ENCODE measurements at regions not wholly inside any gene's neighbourhood (a gene's known extent, or its start where the extent isn't known, plus 50 kb on each side); places are given as distances from the start of the nearest gene placed in this dataset.

DNA sequence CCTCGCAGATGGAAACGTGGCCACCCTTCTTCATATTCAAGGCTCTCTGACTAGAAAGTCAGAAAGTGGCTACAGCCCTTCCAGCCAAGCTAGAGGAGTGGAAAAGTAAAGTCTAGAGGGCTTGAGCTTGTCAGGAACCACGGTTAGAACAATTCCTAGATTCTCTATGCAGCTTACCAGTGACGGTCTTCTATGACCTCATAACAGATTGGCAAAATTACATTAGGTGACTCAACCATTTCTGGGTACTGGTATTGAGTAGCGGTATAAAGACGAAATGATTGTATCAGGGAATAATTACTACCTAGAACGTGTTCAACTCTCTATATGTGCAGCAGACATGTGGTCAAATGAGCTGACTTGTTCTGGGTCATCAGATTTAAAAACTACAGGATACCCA is 155.0 kb upstream of the RUNX1 start:
- 78 to 83% (median 82%) methylated on average over 7 of the region's 7 CpGs for WGBS, 4 donors

DNA sequence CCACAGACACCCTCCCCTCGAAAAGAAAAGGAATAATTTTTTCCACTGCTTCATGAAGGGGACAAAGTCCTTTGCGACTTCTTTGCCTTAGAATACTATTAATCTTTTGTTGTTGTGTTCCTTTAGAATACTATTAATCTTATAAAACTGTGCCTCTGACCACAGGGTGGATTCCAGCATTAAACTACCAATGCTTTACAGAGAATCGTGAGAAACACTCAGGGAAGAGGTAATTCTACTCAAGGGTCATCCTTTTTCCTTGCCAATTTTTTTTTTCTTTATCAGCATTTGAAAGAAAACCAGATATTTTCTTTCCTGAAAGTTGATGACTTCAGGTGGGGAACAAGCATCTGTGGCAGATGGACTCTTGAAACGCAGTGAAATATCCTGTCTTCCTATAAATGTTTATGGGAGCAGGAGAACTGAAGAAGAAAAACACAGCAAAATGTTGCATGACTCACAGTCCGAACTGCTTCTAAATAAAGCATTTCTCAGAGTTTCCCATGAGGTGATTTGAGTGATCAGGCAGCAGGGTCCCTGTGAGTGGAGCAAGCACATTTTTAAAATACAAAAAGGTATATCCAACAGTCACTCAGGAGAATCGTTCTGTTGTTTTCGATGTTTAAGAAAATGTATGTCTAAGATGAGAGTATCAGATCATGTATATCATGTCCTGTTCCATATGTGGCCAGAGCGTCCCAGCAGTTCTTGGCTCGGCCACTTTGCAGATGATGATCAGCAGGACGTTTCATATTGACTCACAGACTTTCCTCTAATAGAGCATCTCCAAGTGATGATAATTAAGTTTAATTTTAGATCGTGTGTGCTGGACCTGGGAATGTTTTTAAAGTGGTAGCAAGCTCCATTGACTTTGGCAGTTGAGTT is 154.2 kb upstream of the RUNX1 start:
- TF ChIP-seq CTCF (IDR thresholded peaks at IDR 0.05) (no peak), POLR2A (IDR thresholded peaks at IDR 0.05) (no peak)
- no peak for DNase-seq
- Histone ChIP-seq H3K27me3 (no peaks in the 10 kb centered on the region), H3K36me3 (replicated peaks in 1 of 2) (no peaks in the 10 kb centered on the region), H3K27ac (no peak overlapping the region), H3K4me3 (no peak overlapping the region), H3K9me3 (replicated peaks in 1 of 3) (no peaks in the 10 kb centered on the region), H3K4me1 (replicated peaks in 1 of 2) (no peaks in the 10 kb centered on the region)
- WGBS, 4 donors = 57 to 61% (median 59%) methylated on average over 11 of the region's 11 CpGs
- intact Hi-C loops (cut with DNase I) = no loop called here

More for the DNA sequence above, 155.0 kb upstream of the RUNX1 start:
- TF ChIP-seq CTCF (IDR thresholded peaks at IDR 0.05) (no peak), POLR2A (IDR thresholded peaks at IDR 0.05) (no peak)
- Histone ChIP-seq H3K4me3 (no peak overlapping the region), H3K27me3 (no peaks in the 10 kb centered on the region), H3K36me3 (replicated peaks in 1 of 2) (no peaks in the 10 kb centered on the region), H3K9me3 (replicated peaks in 1 of 3) (no peaks in the 10 kb centered on the region), H3K27ac (no peak overlapping the region), H3K4me1 (replicated peaks in 1 of 2) (no peaks in the 10 kb centered on the region)
- intact Hi-C loops (cut with DNase I) = no loop called here
- no peak for DNase-seq

DNA sequence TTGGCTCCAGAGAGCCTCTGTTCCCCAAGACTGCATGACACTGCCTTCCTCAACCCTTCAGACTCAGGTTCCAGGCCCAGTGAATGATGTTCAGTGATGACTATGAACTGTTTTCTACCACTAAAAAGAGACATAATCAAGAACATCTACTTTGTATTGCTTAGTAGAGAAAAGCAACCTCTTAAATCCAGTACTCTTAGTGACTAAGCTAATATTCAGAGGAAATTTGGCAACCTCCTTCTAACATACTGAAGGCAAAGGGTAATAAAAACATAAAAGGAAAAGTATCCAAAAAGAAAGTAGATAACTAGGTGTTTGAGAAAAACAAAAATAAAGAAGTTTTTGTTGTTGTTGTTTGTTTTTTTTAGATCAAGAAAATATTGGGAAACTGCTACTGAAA is 153.3 kb upstream of the RUNX1 start:
- Histone ChIP-seq H3K9me3 (replicated peaks in 1 of 3) (no peaks in the 10 kb centered on the region), H3K36me3 (replicated peaks in 1 of 2) (no peaks in the 10 kb centered on the region), H3K27me3 (no peaks in the 10 kb centered on the region), H3K27ac (no peak overlapping the region), H3K4me1 (replicated peaks in 1 of 2) (no peaks in the 10 kb centered on the region), H3K4me3 (no peak overlapping the region)
- intact Hi-C loops (cut with DNase I) = no loop called here
- TF ChIP-seq POLR2A (IDR thresholded peaks at IDR 0.05) (no peak), CTCF (IDR thresholded peaks at IDR 0.05) (no peak)
- no peak for DNase-seq

GRCh38 chr21:35201799-35202198 is 152.7 kb upstream of the RUNX1 start:
- intact Hi-C loops (cut with DNase I) = no loop called here
- Histone ChIP-seq H3K36me3 (replicated peaks in 1 of 2) (no peaks in the 10 kb centered on the region), H3K9me3 (replicated peaks in 1 of 3) (no peaks in the 10 kb centered on the region), H3K27ac (no peak overlapping the region), H3K27me3 (no peaks in the 10 kb centered on the region), H3K4me3 (no peak overlapping the region), H3K4me1 (replicated peaks in 1 of 2) (no peaks in the 10 kb centered on the region)
- DNase-seq = no peak
- no peak for TF ChIP-seq CTCF (IDR thresholded peaks at IDR 0.05)
- TF ChIP-seq POLR2A (IDR thresholded peaks at IDR 0.05) = no peak

Measured in adrenal gland (tissue), 9 donors.